HL-60 (cell line): ENCODE measurements at regions not wholly inside any gene's neighbourhood (a gene's known extent, or its start where the extent isn't known, plus 50 kb on each side); places are given as distances from the start of the nearest gene placed in this dataset.

Source experiments
- DNase-seq, 2 experiments: peaks; one replicate each; pipeline ENCODE4 v3.0.0-alpha.2; 2010 to 2020; ENCODE audit warnings: low read depth in 1 of 2, low spot score in 1 of 2
- H3K27ac ChIP-seq: fragments of 250-450 bp; sonication (Bioruptor Pico); replicated peaks from 2 replicates; pipeline ENCODE4 v1.5.1; 2020; ENCODE audit warnings: mild to moderate bottlenecking, moderate library complexity
- H3K27me3 ChIP-seq: fragments of 250-450 bp; sonication (Bioruptor Pico); 2 replicates; pipeline ENCODE4 v1.5.1; 2021; ENCODE audit warnings: mild to moderate bottlenecking, moderate library complexity; ENCODE audit not compliant: insufficient read depth, poor library complexity, severe bottlenecking
- H3K4me3 ChIP-seq: replicated peaks from 2 replicates; pipeline ENCODE4 v1.5.1; 2011; ENCODE audit warnings: mild to moderate bottlenecking, control low read depth, low read length; ENCODE audit not compliant: insufficient read depth
- GABPA ChIP-seq: IDR thresholded peaks from 2 replicates; pipeline ENCODE4 v1.6.1; 2012; ENCODE audit warnings: low read depth
- POLR2AphosphoS5 ChIP-seq: IDR thresholded peaks from 2 replicates; pipeline ENCODE4 v1.6.1; 2012; ENCODE audit warnings: low read depth
- SPI1 ChIP-seq: IDR thresholded peaks from 2 replicates; pipeline ENCODE4 v1.6.1; 2012; ENCODE audit warnings: low read depth, mild to moderate bottlenecking, borderline replicate concordance
- TF ChIP-seq, protein P1 (sequence below): IDR thresholded peaks from one replicate; pipeline ENCODE4 v1.5.1; 2011; ENCODE audit warnings: low read length, control low read depth, inconsistent platforms; ENCODE audit not compliant: insufficient read depth
- TF ChIP-seq, protein P2 (sequence below): IDR thresholded peaks from 2 replicates; pipeline ENCODE4 v1.6.1; 2012; ENCODE audit warnings: low read depth; ENCODE audit not compliant: insufficient replicate concordance

DNA sequence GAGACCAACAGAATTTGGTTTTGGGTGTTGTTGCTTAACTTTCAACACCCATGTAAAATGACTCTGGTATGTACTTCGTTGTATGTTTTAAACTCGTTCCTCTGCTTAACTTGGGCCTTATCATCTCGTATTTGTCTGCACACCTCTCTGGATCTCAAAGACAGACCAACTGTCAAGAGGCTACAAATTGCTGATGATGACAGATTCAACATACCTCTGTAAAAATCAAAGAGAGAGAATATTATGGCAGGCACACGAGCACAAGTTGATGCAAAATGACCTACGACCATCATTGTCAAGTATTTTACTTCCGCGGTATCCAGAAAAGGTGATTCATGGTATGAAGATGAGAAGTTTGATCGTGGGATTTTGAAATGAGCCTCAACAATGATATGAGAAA, 132.1 kb upstream of the ARGLU1 start:
- Histone ChIP-seq H3K27ac (no peak overlapping the region), H3K4me3 (no peak overlapping the region), H3K27me3 (no peaks in the 10 kb centered on the region)
- DNase-seq, result no peak
- TF ChIP-seq GABPA (no peak), POLR2AphosphoS5 (no peak), SPI1 (no peak)
- TF ChIP-seq, protein P1, sequence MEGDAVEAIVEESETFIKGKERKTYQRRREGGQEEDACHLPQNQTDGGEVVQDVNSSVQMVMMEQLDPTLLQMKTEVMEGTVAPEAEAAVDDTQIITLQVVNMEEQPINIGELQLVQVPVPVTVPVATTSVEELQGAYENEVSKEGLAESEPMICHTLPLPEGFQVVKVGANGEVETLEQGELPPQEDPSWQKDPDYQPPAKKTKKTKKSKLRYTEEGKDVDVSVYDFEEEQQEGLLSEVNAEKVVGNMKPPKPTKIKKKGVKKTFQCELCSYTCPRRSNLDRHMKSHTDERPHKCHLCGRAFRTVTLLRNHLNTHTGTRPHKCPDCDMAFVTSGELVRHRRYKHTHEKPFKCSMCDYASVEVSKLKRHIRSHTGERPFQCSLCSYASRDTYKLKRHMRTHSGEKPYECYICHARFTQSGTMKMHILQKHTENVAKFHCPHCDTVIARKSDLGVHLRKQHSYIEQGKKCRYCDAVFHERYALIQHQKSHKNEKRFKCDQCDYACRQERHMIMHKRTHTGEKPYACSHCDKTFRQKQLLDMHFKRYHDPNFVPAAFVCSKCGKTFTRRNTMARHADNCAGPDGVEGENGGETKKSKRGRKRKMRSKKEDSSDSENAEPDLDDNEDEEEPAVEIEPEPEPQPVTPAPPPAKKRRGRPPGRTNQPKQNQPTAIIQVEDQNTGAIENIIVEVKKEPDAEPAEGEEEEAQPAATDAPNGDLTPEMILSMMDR, result no peak
- TF ChIP-seq, protein P2, sequence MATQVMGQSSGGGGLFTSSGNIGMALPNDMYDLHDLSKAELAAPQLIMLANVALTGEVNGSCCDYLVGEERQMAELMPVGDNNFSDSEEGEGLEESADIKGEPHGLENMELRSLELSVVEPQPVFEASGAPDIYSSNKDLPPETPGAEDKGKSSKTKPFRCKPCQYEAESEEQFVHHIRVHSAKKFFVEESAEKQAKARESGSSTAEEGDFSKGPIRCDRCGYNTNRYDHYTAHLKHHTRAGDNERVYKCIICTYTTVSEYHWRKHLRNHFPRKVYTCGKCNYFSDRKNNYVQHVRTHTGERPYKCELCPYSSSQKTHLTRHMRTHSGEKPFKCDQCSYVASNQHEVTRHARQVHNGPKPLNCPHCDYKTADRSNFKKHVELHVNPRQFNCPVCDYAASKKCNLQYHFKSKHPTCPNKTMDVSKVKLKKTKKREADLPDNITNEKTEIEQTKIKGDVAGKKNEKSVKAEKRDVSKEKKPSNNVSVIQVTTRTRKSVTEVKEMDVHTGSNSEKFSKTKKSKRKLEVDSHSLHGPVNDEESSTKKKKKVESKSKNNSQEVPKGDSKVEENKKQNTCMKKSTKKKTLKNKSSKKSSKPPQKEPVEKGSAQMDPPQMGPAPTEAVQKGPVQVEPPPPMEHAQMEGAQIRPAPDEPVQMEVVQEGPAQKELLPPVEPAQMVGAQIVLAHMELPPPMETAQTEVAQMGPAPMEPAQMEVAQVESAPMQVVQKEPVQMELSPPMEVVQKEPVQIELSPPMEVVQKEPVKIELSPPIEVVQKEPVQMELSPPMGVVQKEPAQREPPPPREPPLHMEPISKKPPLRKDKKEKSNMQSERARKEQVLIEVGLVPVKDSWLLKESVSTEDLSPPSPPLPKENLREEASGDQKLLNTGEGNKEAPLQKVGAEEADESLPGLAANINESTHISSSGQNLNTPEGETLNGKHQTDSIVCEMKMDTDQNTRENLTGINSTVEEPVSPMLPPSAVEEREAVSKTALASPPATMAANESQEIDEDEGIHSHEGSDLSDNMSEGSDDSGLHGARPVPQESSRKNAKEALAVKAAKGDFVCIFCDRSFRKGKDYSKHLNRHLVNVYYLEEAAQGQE, result no peak

DNA sequence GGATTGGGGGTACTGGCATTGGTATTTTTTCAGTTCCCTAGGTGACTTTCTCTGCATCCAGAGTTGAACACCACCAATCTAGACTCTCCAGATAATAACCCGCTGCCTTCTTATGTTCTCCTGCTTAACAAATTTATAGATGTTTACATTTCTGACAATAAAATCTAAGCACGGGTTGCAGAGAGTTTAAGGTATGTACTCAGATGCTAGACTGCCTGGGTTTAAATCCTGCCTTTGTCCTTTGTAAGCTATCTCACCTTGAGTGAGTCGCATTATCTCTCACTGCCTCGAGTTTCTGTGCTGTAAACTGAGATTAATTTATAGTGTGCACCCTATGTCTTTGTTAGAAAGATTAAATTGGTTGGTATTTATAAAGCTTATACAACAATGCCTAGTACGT, 131.4 kb upstream of the ARGLU1 start:
- Histone ChIP-seq H3K27ac (no peak overlapping the region), H3K27me3 (no peaks in the 10 kb centered on the region), H3K4me3 (no peak overlapping the region)
- DNase-seq, result no peak
- TF ChIP-seq, protein P2, result no peak
- TF ChIP-seq POLR2AphosphoS5, result no peak
- TF ChIP-seq SPI1, result no peak
- no peak for TF ChIP-seq GABPA
- TF ChIP-seq, protein P1, result no peak

DNA sequence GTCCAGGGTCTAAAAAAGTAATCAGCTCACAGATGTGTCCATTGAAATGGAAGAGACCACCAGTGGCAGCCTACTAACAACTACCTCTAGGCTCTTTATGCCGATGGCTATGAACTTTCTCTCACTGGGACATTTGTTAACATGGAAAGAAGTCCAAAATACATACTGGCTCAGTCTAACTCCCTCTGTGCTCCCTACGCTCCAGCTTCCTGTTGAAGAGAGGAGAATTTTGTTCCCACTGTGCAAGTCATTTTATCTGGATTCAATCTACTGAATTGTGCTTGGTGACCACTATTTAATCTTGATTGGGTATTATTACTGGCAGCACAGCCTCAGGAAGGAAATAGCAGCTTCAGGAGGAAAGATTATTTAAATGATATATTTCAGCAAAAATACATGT, 128.8 kb upstream of the ARGLU1 start:
- DNase-seq, result no peak
- TF ChIP-seq, protein P1, result no peak
- TF ChIP-seq SPI1, result no peak
- TF ChIP-seq, protein P2, result no peak
- no peak for TF ChIP-seq POLR2AphosphoS5
- no peak for TF ChIP-seq GABPA
- Histone ChIP-seq H3K27me3 (peaks cover 2% of the 10 kb centered on the region), H3K27ac (no peak overlapping the region), H3K4me3 (no peak overlapping the region)
